Breast epithelium (tissue), 4 donors: ENCODE measurements at regions not wholly inside any gene's neighbourhood (a gene's known extent, or its start where the extent isn't known, plus 50 kb on each side); places are given as distances from the start of the nearest gene placed in this dataset.
A peak's percentile ranks its signal among the peaks of the same experiment; 100 is the strongest.

ENCODE experiments used
- DNase-seq, 2 donors: peaks; one replicate each; pipeline ENCODE4 v3.0.0-alpha.2; 2019; ENCODE audit warnings: low spot score in 2 of 2
- H3K27ac ChIP-seq, 2 donors: fragments of 200-600 bp; sonication (generic) in 1 of 2; one replicate each; pipeline ENCODE4 v1.5.1; 2016 to 2019; ENCODE audit warnings: mild to moderate bottlenecking in 1 of 2
- H3K27me3 ChIP-seq, 2 donors: fragments of 200-600 bp; sonication (generic) in 1 of 2; one replicate each; pipeline versions ENCODE4 v1.5.1 to v1.6.0; 2017 to 2019; ENCODE audit warnings: control low read depth in 1 of 2, mild to moderate bottlenecking in 1 of 2
- H3K36me3 ChIP-seq: fragments of 200-600 bp; one replicate; pipeline ENCODE4 v1.5.1; 2019
- H3K4me1 ChIP-seq, 2 donors: fragments of 200-600 bp; sonication (generic); one replicate each; pipeline ENCODE4 v1.5.1; 2016 to 2019; ENCODE audit warnings: control low read depth in 1 of 2
- H3K4me3 ChIP-seq, 3 donors: fragments of 200-600 bp; sonication (generic); 1 replicate in 2 of 3; 2 replicates in 1 of 3; pipeline ENCODE4 v1.5.1; 2016 to 2019; ENCODE audit warnings: mild to moderate bottlenecking in 3 of 3, moderate library complexity in 2 of 3
- H3K9me3 ChIP-seq, 2 donors: fragments of 200-600 bp; sonication (generic) in 1 of 2; one replicate each; pipeline ENCODE4 v1.5.1; 2016 to 2019; ENCODE audit warnings: control low read depth in 1 of 2
- CTCF ChIP-seq, 3 donors: fragments of 450-650 bp; IDR thresholded peaks; one replicate each; pipeline ENCODE4 v1.5.1; 2016 to 2017; ENCODE audit warnings: antibody characterized with exemption in 3 of 3, mild to moderate bottlenecking in 3 of 3, moderate library complexity in 3 of 3
- POLR2A ChIP-seq: fragments of 450-650 bp; IDR thresholded peaks from one replicate; pipeline ENCODE4 v1.6.1; 2016; ENCODE audit warnings: antibody characterized with exemption, mild to moderate bottlenecking, moderate library complexity
- POLR2AphosphoS5 ChIP-seq, 3 donors: sonication (generic); formaldehyde crosslinking; IDR thresholded peaks; one replicate each; pipeline ENCODE4 v1.6.1; 2017; ENCODE audit warnings: antibody characterized with exemption in 3 of 3
- intact Hi-C: fragments of 100-400 bp; cut with DNase I; formaldehyde crosslinking; loops from one replicate; pipeline ENCODE4 v1.15.1; 2023; ENCODE audit warnings: low total_unique reads

GRCh38 chr20:51319522-51319921, 223.0 kb downstream of the NFATC2 start:
- no peaks in the 10 kb centered on the region for H3K27me3 ChIP-seq
- intact Hi-C loops, result no loop called here
- TF ChIP-seq CTCF (IDR thresholded peaks at IDR 0.05) (no peak), POLR2A (no peak), POLR2AphosphoS5 (IDR thresholded peaks at IDR 0.05) (no peak)
- H3K36me3 ChIP-seq, result no peaks in the 10 kb centered on the region
- no peak for DNase-seq
- no peaks in the 10 kb centered on the region for H3K9me3 ChIP-seq
- H3K27ac ChIP-seq, result no peak overlapping the region
- H3K4me3 ChIP-seq, result no peak overlapping the region
- no peaks in the 10 kb centered on the region for H3K4me1 ChIP-seq

GRCh38 chr20:51318058-51318949, 224.2 kb downstream of the NFATC2 start:
- intact Hi-C loops, result no loop called here
- no peaks in the 10 kb centered on the region for H3K27me3 ChIP-seq
- TF ChIP-seq POLR2A, result no peak
- no peak for TF ChIP-seq POLR2AphosphoS5 (IDR thresholded peaks at IDR 0.05)
- peak in 1 of 3 donors; percentile 9 for TF ChIP-seq CTCF (IDR thresholded peaks at IDR 0.05)
- no peaks in the 10 kb centered on the region for H3K36me3 ChIP-seq
- no peak overlapping the region for H3K4me3 ChIP-seq
- H3K4me1 ChIP-seq, result no peaks in the 10 kb centered on the region
- H3K27ac ChIP-seq, result no peak overlapping the region
- no peaks in the 10 kb centered on the region for H3K9me3 ChIP-seq
- no peak for DNase-seq

- intact Hi-C loops, result no loop called here
- Histone ChIP-seq H3K36me3 (no peaks in the 10 kb centered on the region), H3K27ac (no peak overlapping the region), H3K4me3 (no peak overlapping the region), H3K4me1 (no peaks in the 10 kb centered on the region), H3K27me3 (no peaks in the 10 kb centered on the region), H3K9me3 (no peaks in the 10 kb centered on the region)
- no peak for TF ChIP-seq CTCF (IDR thresholded peaks at IDR 0.05)
- no peak for TF ChIP-seq POLR2AphosphoS5 (IDR thresholded peaks at IDR 0.05)
- TF ChIP-seq POLR2A, result no peak
- no peak for DNase-seq
These were observed 227.1 kb downstream of the NFATC2 start for GRCh38 chr20:51315390-51315789.

GRCh38 chr20:51313358-51313827, 229.1 kb downstream of the NFATC2 start:
- intact Hi-C loops, result no loop called here
- no peaks in the 10 kb centered on the region for H3K4me1 ChIP-seq
- TF ChIP-seq CTCF (IDR thresholded peaks at IDR 0.05) (no peak), POLR2AphosphoS5 (IDR thresholded peaks at IDR 0.05) (no peak), POLR2A (no peak)
- no peaks in the 10 kb centered on the region for H3K27me3 ChIP-seq
- H3K27ac ChIP-seq, result no peak overlapping the region
- no peaks in the 10 kb centered on the region for H3K9me3 ChIP-seq
- no peaks in the 10 kb centered on the region for H3K36me3 ChIP-seq
- no peak for DNase-seq
- H3K4me3 ChIP-seq, result no peak overlapping the region

GRCh38 chr20:51312480-51312783, 230.1 kb downstream of the NFATC2 start:
- intact Hi-C loops, result no loop called here
- H3K27ac ChIP-seq, result no peak overlapping the region
- no peak for TF ChIP-seq CTCF (IDR thresholded peaks at IDR 0.05)

More at GRCh38 chr20:51312480-51312783, 230.1 kb downstream of the NFATC2 start:
- H3K36me3 ChIP-seq, result no peaks in the 10 kb centered on the region
- DNase-seq, result no peak
- H3K27me3 ChIP-seq, result no peaks in the 10 kb centered on the region
- no peaks in the 10 kb centered on the region for H3K9me3 ChIP-seq
- no peak overlapping the region for H3K4me3 ChIP-seq
- no peaks in the 10 kb centered on the region for H3K4me1 ChIP-seq
